Nephron progenitor cell (in vitro differentiated cells): ENCODE measurements at regions not wholly inside any gene's neighbourhood (a gene's known extent, or its start where the extent isn't known, plus 50 kb on each side); places are given as distances from the start of the nearest gene placed in this dataset.

Experiments used
- DNase-seq: peaks from one replicate; pipeline ENCODE4 v3.0.0; 2021
- H3K27ac Mint-ChIP-seq: 2 replicates; pipeline ENCODE4 v1.8.0; 2021; ENCODE audit warnings: mild to moderate bottlenecking, moderate library complexity, mixed read lengths
- H3K27me3 Mint-ChIP-seq: 2 replicates; pipeline ENCODE4 v1.8.0; 2021; ENCODE audit warnings: mild to moderate bottlenecking, low read depth, mixed read lengths; ENCODE audit not compliant: poor library complexity
- H3K36me3 Mint-ChIP-seq: 2 replicates; pipeline ENCODE4 v1.8.0; 2021; ENCODE audit warnings: low read depth, mixed read lengths
- H3K4me1 Mint-ChIP-seq: 2 replicates; pipeline ENCODE4 v1.8.0; 2021; ENCODE audit warnings: mixed read lengths
- H3K4me3 Mint-ChIP-seq: 2 replicates; pipeline ENCODE4 v1.8.0; 2021; ENCODE audit warnings: mild to moderate bottlenecking, moderate library complexity, mixed read lengths
- H3K9me3 Mint-ChIP-seq: 2 replicates; pipeline ENCODE4 v1.8.0; 2021; ENCODE audit warnings: mild to moderate bottlenecking, moderate library complexity, mixed read lengths
- CTCF ChIP-seq: fragments of 200-600 bp; sonication (generic); IDR thresholded peaks from 2 replicates; pipeline ENCODE4 v1.5.0; 2021; ENCODE audit warnings: antibody characterized with exemption

DNA sequence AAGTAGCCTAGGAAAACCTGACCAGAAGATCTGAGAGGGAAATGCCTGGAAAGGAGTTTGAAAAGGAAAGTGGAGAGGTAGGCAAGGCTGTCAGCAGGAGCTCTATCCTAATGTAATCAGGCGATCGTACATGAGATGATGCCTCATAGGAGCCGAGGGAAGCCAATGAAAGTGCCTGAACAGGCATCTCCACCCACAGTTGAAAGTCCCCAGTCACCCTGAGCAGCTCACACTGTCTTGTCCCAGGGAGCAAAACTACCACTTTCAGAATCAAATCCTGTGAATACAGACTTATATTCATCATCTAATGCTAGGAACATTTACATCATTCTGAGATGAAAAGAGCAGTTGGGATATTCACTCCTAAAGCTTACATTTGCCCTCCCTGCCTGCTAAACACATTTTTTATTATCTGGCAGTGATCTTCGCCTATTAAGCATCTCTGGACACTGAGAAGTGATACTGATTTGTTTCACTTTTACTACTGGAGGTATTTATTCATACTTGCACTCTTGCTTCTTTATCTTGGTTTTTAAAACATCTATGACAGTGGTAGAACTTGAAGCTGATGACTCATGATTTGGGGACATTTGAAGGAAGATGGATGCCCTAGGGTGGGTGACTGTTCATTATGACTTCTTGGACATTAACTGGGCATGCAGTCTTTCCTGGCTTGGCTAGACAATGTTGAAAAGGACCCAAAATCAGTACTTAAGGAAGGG lies 221.6 kb downstream of the SEC16B start:
- no peaks in the 10 kb centered on the region for H3K4me1 Mint-ChIP-seq
- no peak overlapping the region for H3K4me3 Mint-ChIP-seq
- no peak for DNase-seq
- no peaks in the 10 kb centered on the region for H3K36me3 Mint-ChIP-seq
- no peak for TF ChIP-seq CTCF
- peaks cover 4% of the 10 kb centered on the region for H3K27me3 Mint-ChIP-seq
- H3K27ac Mint-ChIP-seq = no peak overlapping the region
- no peaks in the 10 kb centered on the region for H3K9me3 Mint-ChIP-seq

- DNase-seq = no peak
- no peak overlapping the region for H3K4me3 Mint-ChIP-seq
- H3K27ac Mint-ChIP-seq = no peak overlapping the region
- H3K9me3 Mint-ChIP-seq = no peaks in the 10 kb centered on the region
- H3K4me1 Mint-ChIP-seq = no peaks in the 10 kb centered on the region
- no peaks in the 10 kb centered on the region for H3K36me3 Mint-ChIP-seq
- TF ChIP-seq CTCF = no peak
- peaks cover 4% of the 10 kb centered on the region for H3K27me3 Mint-ChIP-seq
Measured at GRCh38 chr1:177746155-177746554, 223.7 kb downstream of the SEC16B start.

DNA sequence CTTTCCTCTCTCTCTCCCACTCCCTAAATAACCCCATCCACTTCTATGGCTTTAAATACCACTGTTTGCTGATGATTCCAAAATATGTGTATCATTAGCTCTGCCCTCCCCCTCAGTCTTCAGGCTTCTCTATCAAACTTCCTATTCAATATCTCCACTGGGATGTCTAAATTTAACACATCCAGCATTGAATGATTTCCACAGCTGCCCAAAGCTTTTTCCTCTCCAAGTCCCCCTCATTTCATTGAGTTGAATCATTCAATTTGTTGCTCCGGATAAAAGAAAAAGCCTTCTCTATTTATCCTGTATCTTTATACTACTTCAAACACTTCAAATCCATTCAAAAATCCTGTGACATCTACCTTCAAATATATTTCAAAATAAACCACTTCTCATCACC lies 225.0 kb downstream of the SEC16B start:
- Mint-ChIP-seq H3K36me3 (no peaks in the 10 kb centered on the region), H3K27me3 (no peaks in the 10 kb centered on the region), H3K4me1 (no peaks in the 10 kb centered on the region), H3K9me3 (no peaks in the 10 kb centered on the region), H3K27ac (no peak overlapping the region), H3K4me3 (no peak overlapping the region)
- DNase-seq = no peak
- no peak for TF ChIP-seq CTCF

DNA sequence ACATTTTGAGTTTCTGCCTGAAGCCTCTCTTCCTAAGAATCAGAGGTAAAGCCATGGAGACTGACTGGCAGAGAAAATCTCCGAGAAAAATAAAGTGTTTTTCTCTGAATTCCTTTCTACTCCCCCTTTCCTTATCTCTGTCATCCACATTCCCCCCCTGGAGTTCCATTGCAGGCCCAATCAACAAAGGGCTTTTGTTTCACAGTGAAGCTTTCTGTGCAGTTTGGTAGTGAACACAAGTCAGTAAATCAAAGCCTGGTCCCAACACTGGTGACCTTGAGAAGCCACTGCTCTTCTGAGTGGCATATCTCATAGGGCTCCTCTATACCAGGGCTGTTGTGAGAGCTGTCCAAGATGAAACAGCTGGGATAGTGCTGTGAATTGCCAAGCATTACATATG lies 228.4 kb downstream of the SEC16B start:
- no peak overlapping the region for H3K27ac Mint-ChIP-seq
- H3K27me3 Mint-ChIP-seq = peaks cover 4% of the 10 kb centered on the region
- H3K4me1 Mint-ChIP-seq = no peaks in the 10 kb centered on the region
- no peak for TF ChIP-seq CTCF
- no peaks in the 10 kb centered on the region for H3K9me3 Mint-ChIP-seq
- no peak for DNase-seq
- no peaks in the 10 kb centered on the region for H3K36me3 Mint-ChIP-seq
- no peak overlapping the region for H3K4me3 Mint-ChIP-seq

GRCh38 chr1:177739780-177740179 lies 230.1 kb downstream of the SEC16B start:
- Mint-ChIP-seq H3K36me3 (no peaks in the 10 kb centered on the region), H3K4me1 (no peaks in the 10 kb centered on the region), H3K9me3 (no peaks in the 10 kb centered on the region), H3K27me3 (peaks cover 4% of the 10 kb centered on the region), H3K4me3 (no peak overlapping the region), H3K27ac (no peak overlapping the region)
- no peak for DNase-seq
- TF ChIP-seq CTCF = no peak

- Mint-ChIP-seq H3K4me1 (no peaks in the 10 kb centered on the region), H3K9me3 (no peaks in the 10 kb centered on the region), H3K36me3 (no peaks in the 10 kb centered on the region), H3K4me3 (no peak overlapping the region), H3K27ac (no peak overlapping the region), H3K27me3 (peaks cover 9% of the 10 kb centered on the region)
- TF ChIP-seq CTCF = no peak
- DNase-seq = no peak
Measured at GRCh38 chr1:177737456-177737855, 232.4 kb downstream of the SEC16B start.
